Colonic mucosa (tissue), 4 donors: ENCODE measurements at regions not wholly inside any gene's neighbourhood (a gene's known extent, or its start where the extent isn't known, plus 50 kb on each side); places are given as distances from the start of the nearest gene placed in this dataset.

Experiments used
- DNase-seq: peaks from one replicate; pipeline ENCODE4 v3.0.0-alpha.2; 2020
- H3K27ac ChIP-seq: fragments of 200-600 bp; one replicate; pipeline ENCODE4 v1.8.0; 2021
- H3K27me3 ChIP-seq: fragments of 200-600 bp; one replicate; pipeline ENCODE4 v1.8.0; 2021
- H3K36me3 ChIP-seq: fragments of 200-600 bp; one replicate; pipeline ENCODE4 v1.8.0; 2021
- H3K4me1 ChIP-seq: fragments of 200-600 bp; one replicate; pipeline ENCODE4 v1.8.0; 2021; ENCODE audit warnings: mild to moderate bottlenecking
- H3K4me3 ChIP-seq: fragments of 200-600 bp; one replicate; pipeline ENCODE4 v1.8.0; 2021
- H3K9ac ChIP-seq, 2 donors: one replicate each; pipeline ENCODE4 v1.7.0; 2013; ENCODE audit warnings: control low read depth in 2 of 2, low read depth in 2 of 2, low read length in 2 of 2
- H3K9me3 ChIP-seq: fragments of 200-600 bp; one replicate; pipeline ENCODE4 v1.8.0; 2021
- CTCF ChIP-seq: fragments of 200-600 bp; IDR thresholded peaks from one replicate; pipeline ENCODE4 v1.8.0; 2022; ENCODE audit warnings: antibody characterized with exemption, mild to moderate bottlenecking
- intact Hi-C: fragments of 100-400 bp; cut with DNase I; formaldehyde crosslinking; loops from one replicate; pipeline ENCODE4 v1.14.1; 2022
- donor health status: healthy.
- donor health status: DM: no; HTN: no; CAD: no.
- donor health status: DM: no; HTN: no; CAD: no.

GRCh38 chr3:36250191-36250590 is 130.1 kb upstream of the STAC start:
- H3K9ac ChIP-seq: no peak overlapping the region
- no peak overlapping the region for H3K27ac ChIP-seq
- no peak for DNase-seq
- H3K36me3 ChIP-seq: no peaks in the 10 kb centered on the region
- no peaks in the 10 kb centered on the region for H3K27me3 ChIP-seq
- intact Hi-C loops: no loop called here
- no peak for TF ChIP-seq CTCF
- no peaks in the 10 kb centered on the region for H3K4me1 ChIP-seq
- H3K4me3 ChIP-seq: no peak overlapping the region
- no peaks in the 10 kb centered on the region for H3K9me3 ChIP-seq

- no peak for TF ChIP-seq CTCF
- Histone ChIP-seq H3K9me3 (no peaks in the 10 kb centered on the region), H3K4me3 (no peak overlapping the region), H3K36me3 (no peaks in the 10 kb centered on the region), H3K4me1 (no peaks in the 10 kb centered on the region), H3K27ac (no peak overlapping the region), H3K9ac (no peak overlapping the region), H3K27me3 (no peaks in the 10 kb centered on the region)
- intact Hi-C loops: no loop called here
- DNase-seq: no peak
Measured at GRCh38 chr3:36257158-36257852, 123.0 kb upstream of the STAC start.

- H3K27ac ChIP-seq: no peak overlapping the region
- H3K4me1 ChIP-seq: no peaks in the 10 kb centered on the region
- no peak for DNase-seq
- intact Hi-C loops: no loop called here
- no peak for TF ChIP-seq CTCF
- H3K9me3 ChIP-seq: no peaks in the 10 kb centered on the region
- H3K9ac ChIP-seq: no peak overlapping the region
- H3K36me3 ChIP-seq: no peaks in the 10 kb centered on the region
- H3K4me3 ChIP-seq: no peak overlapping the region
- H3K27me3 ChIP-seq: no peaks in the 10 kb centered on the region
Measured at GRCh38 chr3:36258421-36258820, 121.9 kb upstream of the STAC start.

GRCh38 chr3:36259580-36259979 is 120.7 kb upstream of the STAC start:
- Histone ChIP-seq H3K36me3 (no peaks in the 10 kb centered on the region), H3K9me3 (no peaks in the 10 kb centered on the region), H3K27me3 (no peaks in the 10 kb centered on the region), H3K9ac (no peak overlapping the region), H3K27ac (no peak overlapping the region), H3K4me3 (no peak overlapping the region), H3K4me1 (no peaks in the 10 kb centered on the region)
- DNase-seq: no peak
- intact Hi-C loops: no loop called here
- no peak for TF ChIP-seq CTCF

GRCh38 chr3:36269274-36269673 is 111.0 kb upstream of the STAC start:
- Histone ChIP-seq H3K27me3 (no peaks in the 10 kb centered on the region), H3K4me3 (no peak overlapping the region), H3K9me3 (no peaks in the 10 kb centered on the region), H3K36me3 (no peaks in the 10 kb centered on the region), H3K9ac (no peak overlapping the region), H3K27ac (no peak overlapping the region), H3K4me1 (no peaks in the 10 kb centered on the region)
- DNase-seq: no peak
- TF ChIP-seq CTCF: no peak
- intact Hi-C loops: no loop called here
